Endodermal cell (in vitro differentiated cells): ENCODE measurements at regions not wholly inside any gene's neighbourhood (a gene's known extent, or its start where the extent isn't known, plus 50 kb on each side); places are given as distances from the start of the nearest gene placed in this dataset.

ENCODE experiments used
- DNase-seq: peaks from one replicate; pipeline ENCODE4 v3.0.0-alpha.2; 2017
- H3K27ac ChIP-seq: 2 replicates; pipeline ENCODE4 v1.5.1; 2013; ENCODE audit warnings: mild to moderate bottlenecking, low read depth, low read length, moderate library complexity
- H3K27me3 ChIP-seq: 2 replicates; pipeline ENCODE4 v1.6.1; 2013; ENCODE audit warnings: mild to moderate bottlenecking, low read length, moderate library complexity; ENCODE audit not compliant: insufficient read depth, control insufficient read depth, poor library complexity, severe bottlenecking
- H3K36me3 ChIP-seq: 2 replicates; pipeline ENCODE4 v1.7.0; 2013; ENCODE audit warnings: mild to moderate bottlenecking, low read length, moderate library complexity; ENCODE audit not compliant: control insufficient read depth, insufficient read depth
- H3K4me1 ChIP-seq: one replicate; pipeline ENCODE4 v1.7.0; 2013; ENCODE audit warnings: low read length; ENCODE audit not compliant: control insufficient read depth, insufficient read depth
- H3K4me3 ChIP-seq: 2 replicates; pipeline ENCODE4 v1.5.1; 2013; ENCODE audit warnings: mild to moderate bottlenecking, low read length, moderate library complexity
- H3K9ac ChIP-seq: 2 replicates; pipeline ENCODE4 v1.6.1; 2013; ENCODE audit warnings: mild to moderate bottlenecking, low read length, moderate library complexity; ENCODE audit not compliant: poor library complexity, severe bottlenecking; ENCODE audit errors: extremely low read depth
- H3K9me3 ChIP-seq: 2 replicates; pipeline ENCODE4 v1.6.1; 2013; ENCODE audit warnings: mild to moderate bottlenecking, low read length, moderate library complexity; ENCODE audit not compliant: control insufficient read depth
- H3K27ac Mint-ChIP-seq: 2 replicates; pipeline ENCODE4 v1.8.0; 2020; ENCODE audit warnings: mixed read lengths
- H3K27me3 Mint-ChIP-seq: 2 replicates; pipeline ENCODE4 v1.8.0; 2021; ENCODE audit warnings: mild to moderate bottlenecking, mixed read lengths; ENCODE audit not compliant: insufficient read depth
- H3K36me3 Mint-ChIP-seq: 2 replicates; pipeline ENCODE4 v1.8.0; 2020; ENCODE audit warnings: low read depth, mixed read lengths
- H3K4me1 Mint-ChIP-seq: 2 replicates; pipeline ENCODE4 v1.8.0; 2020; ENCODE audit warnings: mixed read lengths
- H3K4me3 Mint-ChIP-seq: 2 replicates; pipeline ENCODE4 v1.8.0; 2020; ENCODE audit warnings: mild to moderate bottlenecking, moderate library complexity, mixed read lengths
- H3K9me3 Mint-ChIP-seq: 2 replicates; pipeline ENCODE4 v1.8.0; 2020; ENCODE audit warnings: mild to moderate bottlenecking, mixed read lengths
- CTCF ChIP-seq: fragments of 200-600 bp; sonication (generic); conservative IDR thresholded peaks from 2 replicates; pipeline ENCODE4 v1.5.0; 2021; ENCODE audit warnings: antibody characterized with exemption, mild to moderate bottlenecking
- WGBS, 2 experiments: methylation state at CpG; one replicate each; pipeline versions ENCODE4 v1.1.5 to v1.1.7; 2013; ENCODE audit warnings: missing lambda C conversion rate in 2 of 2, mixed read lengths in 1 of 2; ENCODE audit not compliant: insufficient coverage in 1 of 2, insufficient read length in 1 of 2; 5-methylcytosine and 5-hydroxymethylcytosine counted together

GRCh38 chr1:207965392-207966387, 54.8 kb upstream of the CD34 start:
- peaks cover 5% of the 10 kb centered on the region for H3K36me3 Mint-ChIP-seq

GRCh38 chr1:207964195-207964966, 53.5 kb upstream of the CD34 start:
- TF ChIP-seq CTCF = no peak
- H3K27me3 Mint-ChIP-seq = peaks cover 53% of the 10 kb centered on the region
- 86 to 88% methylated on average over 23 to 25 of the region's 25 CpGs for WGBS, 2 experiments
- peaks cover 5% of the 10 kb centered on the region for H3K36me3 Mint-ChIP-seq
- no peak overlapping the region for H3K4me3 ChIP-seq
- H3K4me1 Mint-ChIP-seq = peaks cover 7% of the 10 kb centered on the region
- no peaks in the 10 kb centered on the region for H3K36me3 ChIP-seq
- H3K27ac Mint-ChIP-seq = no peak overlapping the region
- peaks cover 10% of the 10 kb centered on the region for H3K9me3 ChIP-seq
- peak overlapping the region; percentile 62 for H3K4me3 Mint-ChIP-seq
- H3K27me3 ChIP-seq = peaks cover 71% of the 10 kb centered on the region
- no peak for DNase-seq
- no peak overlapping the region for H3K27ac ChIP-seq
- H3K9me3 Mint-ChIP-seq = peaks cover 8% of the 10 kb centered on the region
- H3K9ac ChIP-seq = no peak overlapping the region
- H3K4me1 ChIP-seq = no peaks in the 10 kb centered on the region

More at GRCh38 chr1:207965392-207966387, 54.8 kb upstream of the CD34 start:
- H3K27ac ChIP-seq = no peak overlapping the region
- peaks cover 9% of the 10 kb centered on the region for H3K9me3 ChIP-seq
- H3K4me1 ChIP-seq = no peaks in the 10 kb centered on the region
- H3K4me1 Mint-ChIP-seq = peaks cover 11% of the 10 kb centered on the region
- peaks cover 58% of the 10 kb centered on the region for H3K27me3 ChIP-seq
- H3K9me3 Mint-ChIP-seq = peaks cover 5% of the 10 kb centered on the region
- H3K4me3 ChIP-seq = no peak overlapping the region
- DNase-seq = no peak
- WGBS, 2 experiments = 24 to 47% methylated on average over 8 to 9 of the region's 9 CpGs
- no peak overlapping the region for H3K9ac ChIP-seq
- no peaks in the 10 kb centered on the region for H3K36me3 ChIP-seq
- no peak overlapping the region for H3K4me3 Mint-ChIP-seq
- H3K27me3 Mint-ChIP-seq = peaks cover 40% of the 10 kb centered on the region
- H3K27ac Mint-ChIP-seq = no peak overlapping the region
- no peak for TF ChIP-seq CTCF

GRCh38 chr1:207963427-207964194, 52.7 kb upstream of the CD34 start:
- H3K27ac ChIP-seq = no peak overlapping the region
- Mint-ChIP-seq H3K9me3 (peaks cover 8% of the 10 kb centered on the region), H3K27ac (peak overlapping the region; percentile 62), H3K27me3 (peaks cover 57% of the 10 kb centered on the region), H3K4me1 (peaks cover 7% of the 10 kb centered on the region), H3K4me3 (peak overlapping the region; percentile 62), H3K36me3 (peaks cover 5% of the 10 kb centered on the region)
- TF ChIP-seq CTCF = peak; percentile 99
- no peaks in the 10 kb centered on the region for H3K36me3 ChIP-seq
- H3K27me3 ChIP-seq = peaks cover 79% of the 10 kb centered on the region
- no peaks in the 10 kb centered on the region for H3K4me1 ChIP-seq
- H3K9me3 ChIP-seq = peaks cover 10% of the 10 kb centered on the region
- WGBS, 2 experiments = 4 to 5% methylated on average over 15 to 59 of the region's 59 CpGs
- peak overlapping the region; percentile 73 for H3K4me3 ChIP-seq
- peak; percentile 95 for DNase-seq
- no peak overlapping the region for H3K9ac ChIP-seq
